A549 (cell line): ENCODE measurements at regions not wholly inside any gene's neighbourhood (a gene's known extent, or its start where the extent isn't known, plus 50 kb on each side); places are given as distances from the start of the nearest gene placed in this dataset.

Experiments
- ATAC-seq, 2 experiments: fragments of 200-7000 bp in 1 of 2; fragments of >200 bp in 1 of 2; cut with Nextera tagmentation in 1 of 2; cut with Tn5 transposase in 1 of 2; 3 replicates each; pipeline versions ENCODE4 v1.8.0 to v1.9.1; 2018 to 2020; ENCODE audit warnings: mild to moderate bottlenecking in 1 of 2, moderate library complexity in 1 of 2
- CTCF ChIA-PET: fragments of 300-600 bp; sonication (Branson Sonifier 250); formaldehyde crosslinking; extraction: SDS; loops from one replicate; lab custom pipeline; 2021; ENCODE audit warnings: antibody characterized with exemption, inconsistent platforms; lab: Yijun Ruan, JAX
- POLR2A ChIA-PET: fragments of 350-600 bp; formaldehyde crosslinking; extraction: SDS; loops from one replicate; lab custom pipeline; 2021; ENCODE audit warnings: antibody characterized with exemption, inconsistent platforms; lab: Yijun Ruan, JAX
- DNase-seq, 2 experiments: peaks; one replicate each; pipeline versions ENCODE4 v3.0.0 to v3.0.0-alpha.2; 2011 to 2016; ENCODE audit warnings: low read depth in 1 of 2, low spot score in 1 of 2
- FAIRE-seq: peaks from 2 replicates; lab custom pipeline; 2011; peaks lifted over from hg19 to GRCh38; lab: Jason Lieb, UNC
- H3K27ac ChIP-seq, 2 experiments: fragments of >200 bp; sonication (Bioruptor Twin); formaldehyde crosslinking; 3 replicates each; pipeline ENCODE4 v1.5.1; 2016 to 2017
- H3K4me1 ChIP-seq: fragments of >200 bp; sonication (Bioruptor Twin); formaldehyde crosslinking; 3 replicates; pipeline ENCODE4 v1.6.1; 2016
- H3K4me2 ChIP-seq: fragments of >200 bp; sonication (Bioruptor Twin); formaldehyde crosslinking; 3 replicates; pipeline ENCODE4 v1.6.1; 2016
- H3K4me3 ChIP-seq: fragments of >200 bp; sonication (Bioruptor Twin); formaldehyde crosslinking; 3 replicates; pipeline ENCODE4 v1.5.1; 2016
- H3K9me3 ChIP-seq: fragments of >200 bp; sonication (Bioruptor Twin); formaldehyde crosslinking; 3 replicates; pipeline ENCODE4 v1.6.1; 2016
- BHLHE40 ChIP-seq: IDR thresholded peaks from 2 replicates; pipeline ENCODE4 v1.6.1; 2012; ENCODE audit warnings: low read depth, low read length, inconsistent platforms
- CBX2 ChIP-seq: fragments of 200-600 bp; sonication (generic); IDR thresholded peaks from 2 replicates; pipeline ENCODE4 v1.6.1; 2016; ENCODE audit warnings: low read depth, mild to moderate bottlenecking, borderline replicate concordance
- CBX8 ChIP-seq: fragments of 200-600 bp; sonication (generic); IDR thresholded peaks from 2 replicates; pipeline ENCODE4 v1.6.1; 2016
- CHD2 ChIP-seq: fragments of 150-350 bp; IDR thresholded peaks from 2 replicates; pipeline ENCODE4 v1.6.1; 2014; ENCODE audit warnings: low read length; ENCODE audit not compliant: partially characterized antibody
- CHD4 ChIP-seq: fragments of 200-600 bp; sonication (generic); IDR thresholded peaks from 2 replicates; pipeline ENCODE4 v1.6.1; 2016; ENCODE audit warnings: antibody characterized with exemption, mild to moderate bottlenecking, borderline replicate concordance
- EHMT2 ChIP-seq: fragments of 200-600 bp; sonication (generic); IDR thresholded peaks from 2 replicates; pipeline ENCODE4 v1.6.1; 2016; ENCODE audit warnings: antibody characterized with exemption, low read depth, mild to moderate bottlenecking, moderate library complexity
- EP300 ChIP-seq, 2 experiments: fragments of >200 bp; sonication (Bioruptor Twin); formaldehyde crosslinking; IDR thresholded peaks; 2 replicates in 1 of 2; 3 replicates in 1 of 2; pipeline ENCODE4 v1.6.1; 2016 to 2017
- FOSB ChIP-seq: fragments of 250-450 bp; sonication (Bioruptor Pico); IDR thresholded peaks from 2 replicates; pipeline ENCODE4 v1.5.0; 2020; ENCODE audit warnings: mild to moderate bottlenecking, moderate library complexity
- FOXS1 ChIP-seq: fragments of 250-450 bp; sonication (Bioruptor Pico); IDR thresholded peaks from 2 replicates; pipeline ENCODE4 v1.5.0; 2020; ENCODE audit warnings: mild to moderate bottlenecking, moderate library complexity
- GATA3 ChIP-seq: IDR thresholded peaks from 2 replicates; pipeline ENCODE4 v1.6.1; 2012; ENCODE audit warnings: borderline replicate concordance
- HDAC2 ChIP-seq: fragments of 200-600 bp; sonication (generic); IDR thresholded peaks from 2 replicates; pipeline ENCODE4 v1.6.1; 2016
- HMGXB4 ChIP-seq: fragments of 250-450 bp; sonication (Bioruptor Pico); IDR thresholded peaks from 2 replicates; pipeline ENCODE4 v1.5.0; 2021; ENCODE audit warnings: mild to moderate bottlenecking, moderate library complexity, borderline replicate concordance
- HOXA7 ChIP-seq: fragments of 250-450 bp; sonication (Bioruptor Pico); IDR thresholded peaks from 2 replicates; pipeline ENCODE4 v1.5.0; 2020; ENCODE audit warnings: mild to moderate bottlenecking, moderate library complexity
- HOXB13 ChIP-seq: fragments of 250-450 bp; sonication (Bioruptor Pico); IDR thresholded peaks from 2 replicates; pipeline ENCODE4 v1.5.0; 2020; ENCODE audit warnings: low read depth, mild to moderate bottlenecking, moderate library complexity
- JUN ChIP-seq, 2 experiments: fragments of >200 bp; sonication (Bioruptor Twin); formaldehyde crosslinking; IDR thresholded peaks; 2 replicates in 1 of 2; 3 replicates in 1 of 2; pipeline ENCODE4 v1.6.1; 2016 to 2017
- JUNB ChIP-seq: fragments of >200 bp; sonication (Bioruptor Twin); formaldehyde crosslinking; IDR thresholded peaks from 2 replicates; pipeline ENCODE4 v1.6.1; 2016
- KDM1A ChIP-seq: fragments of 200-600 bp; sonication (generic); IDR thresholded peaks from 2 replicates; pipeline ENCODE4 v1.6.1; 2016; ENCODE audit warnings: low read depth, mild to moderate bottlenecking
- KDM5A ChIP-seq: fragments of 200-600 bp; sonication (generic); IDR thresholded peaks from 2 replicates; pipeline ENCODE4 v1.6.1; 2016; ENCODE audit warnings: antibody characterized with exemption, mild to moderate bottlenecking
- MAZ ChIP-seq: fragments of 150-350 bp; IDR thresholded peaks from 2 replicates; pipeline ENCODE4 v1.6.1; 2014; ENCODE audit warnings: antibody characterized with exemption, low read depth, low read length, borderline replicate concordance
- MYC ChIP-seq: IDR thresholded peaks from 2 replicates; pipeline ENCODE4 v1.6.1; 2012; ENCODE audit warnings: mild to moderate bottlenecking, inconsistent platforms, low read length, improper control_type of control experiment, borderline replicate concordance
- NFE2L2 ChIP-seq: fragments of 150-350 bp; conservative IDR thresholded peaks from 2 replicates; pipeline ENCODE4 v1.6.1; 2014; ENCODE audit warnings: low read length
- NPAS2 ChIP-seq: fragments of 250-450 bp; sonication (Bioruptor Pico); IDR thresholded peaks from 2 replicates; pipeline ENCODE4 v1.8.0; 2022; ENCODE audit warnings: mild to moderate bottlenecking, moderate library complexity, borderline replicate concordance
- NR3C1 ChIP-seq: fragments of >200 bp; sonication (Bioruptor Twin); formaldehyde crosslinking; IDR thresholded peaks from 3 replicates; pipeline ENCODE4 v1.6.1; 2017
- PHF8 ChIP-seq: fragments of 200-600 bp; sonication (generic); IDR thresholded peaks from 2 replicates; pipeline ENCODE4 v1.6.1; 2016; ENCODE audit warnings: low read depth, mild to moderate bottlenecking, antibody characterized with exemption, moderate library complexity, borderline replicate concordance
- POLR2A ChIP-seq: IDR thresholded peaks from 2 replicates; pipeline ENCODE4 v1.6.1; 2012; ENCODE audit warnings: mild to moderate bottlenecking, low read length
- RAD21 ChIP-seq, 2 experiments: fragments of >200 bp in 1 of 2; sonication (Bioruptor Twin) in 1 of 2; formaldehyde crosslinking in 1 of 2; IDR thresholded peaks in 1 of 2; conservative IDR thresholded peaks in 1 of 2; 2 replicates in 1 of 2; 3 replicates in 1 of 2; pipeline ENCODE4 v1.6.1; 2012 to 2018; ENCODE audit warnings: inconsistent platforms in 1 of 2
- RARB ChIP-seq: fragments of 250-450 bp; sonication (Bioruptor Pico); IDR thresholded peaks from 2 replicates; pipeline ENCODE4 v1.8.0; 2021; ENCODE audit warnings: mild to moderate bottlenecking, moderate library complexity
- RCOR1 ChIP-seq: fragments of 150-350 bp; IDR thresholded peaks from 2 replicates; pipeline ENCODE4 v1.6.1; 2014; ENCODE audit warnings: antibody characterized with exemption, low read length, low read depth
- RFX5 ChIP-seq: fragments of 450-650 bp; IDR thresholded peaks from 2 replicates; pipeline ENCODE4 v1.7.1; 2014; ENCODE audit warnings: antibody characterized with exemption, mild to moderate bottlenecking, moderate library complexity
- SMC3 ChIP-seq: fragments of >200 bp; sonication (Bioruptor Twin); formaldehyde crosslinking; IDR thresholded peaks from 3 replicates; pipeline ENCODE4 v1.6.1; 2018; ENCODE audit warnings: inconsistent platforms
- SREBF2 ChIP-seq: fragments of 450-650 bp; IDR thresholded peaks from 2 replicates; pipeline ENCODE4 v1.6.1; 2014; ENCODE audit warnings: mild to moderate bottlenecking, moderate library complexity
- TFCP2L1 ChIP-seq: fragments of 250-450 bp; sonication (Bioruptor Pico); IDR thresholded peaks from 2 replicates; pipeline ENCODE4 v1.5.0; 2021; ENCODE audit warnings: mild to moderate bottlenecking
- ZSCAN20 ChIP-seq: fragments of 250-450 bp; sonication (Bioruptor Pico); IDR thresholded peaks from 2 replicates; pipeline ENCODE4 v1.8.0; 2022; ENCODE audit warnings: mild to moderate bottlenecking, moderate library complexity
- WGBS: methylation state at CpG from one replicate; pipeline ENCODE4 v1.1.6; 2017; ENCODE audit errors: missing lambda C conversion rate; 5-methylcytosine and 5-hydroxymethylcytosine counted together
- TF ChIP-seq, protein P1 (sequence below): IDR thresholded peaks from 2 replicates; pipeline ENCODE4 v1.6.1; 2012
- TF ChIP-seq, protein P2 (sequence below): IDR thresholded peaks from 2 replicates; pipeline ENCODE4 v1.6.1; 2012; ENCODE audit warnings: low read depth, borderline replicate concordance
- TF ChIP-seq, protein P3 (sequence below): IDR thresholded peaks from 2 replicates; pipeline ENCODE4 v1.6.1; 2012

DNA sequence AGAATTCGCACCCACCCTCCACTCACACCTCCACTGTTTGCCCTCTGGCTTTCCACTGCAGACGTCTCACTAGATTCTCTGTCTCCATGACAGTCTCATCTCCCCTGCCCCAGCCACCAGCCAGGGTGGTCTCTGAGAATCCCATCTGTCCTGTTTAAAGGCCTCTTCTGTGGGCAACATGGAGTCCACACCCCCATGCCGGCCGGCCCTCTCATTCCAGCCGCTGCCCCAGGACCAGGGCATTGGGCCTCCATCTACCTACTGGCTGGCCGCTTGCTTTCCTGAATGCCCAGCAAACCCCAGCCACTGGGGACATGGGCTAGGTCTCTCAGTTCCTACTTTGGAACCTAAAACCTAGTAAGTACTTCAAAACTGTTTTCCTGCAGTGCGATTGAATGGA lies 65.6 kb upstream of the RUFY1 start:
- Histone ChIP-seq H3K4me3 (no peak overlapping the region), H3K27ac (no peak overlapping the region), H3K9me3 (peaks cover 10% of the 10 kb centered on the region; the same call in 2 of the 3 replicates), H3K4me1 (no peaks in the 10 kb centered on the region), H3K4me2 (no peak overlapping the region)
- no peak for DNase-seq
- no peak for ATAC-seq
- 65% methylated on average over 4 of the region's 7 CpGs for WGBS
- ChIA-PET POLR2A (no interaction called here), CTCF (no interaction called here)
- TF ChIP-seq EP300 (IDR thresholded peaks at IDR 0.05): no peak
- TF ChIP-seq CHD4: no peak
- no peak for TF ChIP-seq BHLHE40
- no peak for TF ChIP-seq CHD2
- no peak for TF ChIP-seq FOXS1 (CRISPR knock-in tag)
- no peak for TF ChIP-seq HDAC2
- TF ChIP-seq HOXA7 (CRISPR knock-in tag): no peak
- TF ChIP-seq RCOR1: no peak
- no peak for TF ChIP-seq NPAS2 (CRISPR knock-in tag)
- TF ChIP-seq NFE2L2: no peak
- no peak for FAIRE-seq

GRCh38 chr5:179484201-179484600 lies 66.2 kb upstream of the RUFY1 start:
- DNase-seq (no peak), ATAC-seq (no peak), FAIRE-seq (no peak)
- no peak overlapping the region for H3K4me2 ChIP-seq
- H3K4me3 ChIP-seq: no peak overlapping the region
- H3K9me3 ChIP-seq: peaks cover 10% of the 10 kb centered on the region; the same call in 2 of the 3 replicates
- no peaks in the 10 kb centered on the region for H3K4me1 ChIP-seq
- H3K27ac ChIP-seq: no peak overlapping the region
- CTCF ChIA-PET: interaction anchor here (1.2 kb wide), 1 partner anchor 9 kb away, joined by 4 read pairs; no protein-coding TSS in a partner anchor
- 64% methylated on average over 6 of the region's 6 CpGs for WGBS
- TF ChIP-seq RAD21 (conservative IDR thresholded peaks at IDR 0.05 in 1 of 2, IDR thresholded peaks at IDR 0.05 in 1 of 2) (no peak), NFE2L2 (no peak), KDM1A (no peak), EHMT2 (no peak), POLR2A (no peak), PHF8 (no peak), CBX2 (no peak), NR3C1 (no peak), CBX8 (no peak), KDM5A (no peak), GATA3 (no peak), ZSCAN20 (CRISPR knock-in tag) (no peak), HMGXB4 (CRISPR knock-in tag) (no peak), MAZ (no peak), SREBF2 (no peak)
- TF ChIP-seq, protein P1, sequence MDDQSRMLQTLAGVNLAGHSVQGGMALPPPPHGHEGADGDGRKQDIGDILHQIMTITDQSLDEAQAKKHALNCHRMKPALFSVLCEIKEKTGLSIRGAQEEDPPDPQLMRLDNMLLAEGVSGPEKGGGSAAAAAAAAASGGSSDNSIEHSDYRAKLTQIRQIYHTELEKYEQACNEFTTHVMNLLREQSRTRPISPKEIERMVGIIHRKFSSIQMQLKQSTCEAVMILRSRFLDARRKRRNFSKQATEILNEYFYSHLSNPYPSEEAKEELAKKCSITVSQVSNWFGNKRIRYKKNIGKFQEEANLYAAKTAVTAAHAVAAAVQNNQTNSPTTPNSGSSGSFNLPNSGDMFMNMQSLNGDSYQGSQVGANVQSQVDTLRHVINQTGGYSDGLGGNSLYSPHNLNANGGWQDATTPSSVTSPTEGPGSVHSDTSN: no peak
- POLR2A ChIA-PET: no interaction called here

DNA sequence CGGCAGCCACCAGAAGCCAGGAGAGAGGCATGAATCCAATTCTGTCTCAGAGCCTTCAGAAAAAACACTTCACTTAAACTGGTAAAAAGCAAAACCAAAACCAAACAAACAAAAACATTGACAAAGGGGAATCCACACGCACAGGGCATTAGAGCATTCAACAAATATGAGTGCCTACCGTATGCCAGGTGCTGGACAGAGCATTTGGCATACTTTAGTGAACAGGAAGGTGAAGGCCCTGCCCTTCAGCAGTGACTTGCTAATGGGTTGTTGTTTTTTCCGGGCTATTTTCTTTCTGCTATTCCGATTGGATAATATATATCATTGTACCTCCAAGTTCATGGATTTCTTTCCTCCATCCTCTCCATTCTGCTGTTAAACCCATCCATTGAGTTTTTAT lies 71.7 kb upstream of the RUFY1 start:
- ChIA-PET CTCF (no interaction called here), POLR2A (no interaction called here)
- Histone ChIP-seq H3K4me3 (no peak overlapping the region), H3K4me2 (no peak overlapping the region), H3K27ac (no peak overlapping the region), H3K4me1 (no peaks in the 10 kb centered on the region), H3K9me3 (peaks cover 10% of the 10 kb centered on the region; the same call in 2 of the 3 replicates)
- DNase-seq (no peak), FAIRE-seq (no peak), ATAC-seq (no peak)
- WGBS: 37% methylated on average over 5 of the region's 5 CpGs
- TF ChIP-seq NPAS2 (CRISPR knock-in tag): no peak
- TF ChIP-seq SMC3: no peak
- no peak for TF ChIP-seq CBX2
- TF ChIP-seq RARB (CRISPR knock-in tag): no peak
- TF ChIP-seq KDM1A: no peak
- TF ChIP-seq POLR2A: no peak
- no peak for TF ChIP-seq HOXB13 (CRISPR knock-in tag)
- TF ChIP-seq CBX8: no peak
- no peak for TF ChIP-seq JUN (IDR thresholded peaks at IDR 0.05)
- no peak for TF ChIP-seq TFCP2L1 (CRISPR knock-in tag)
- no peak for TF ChIP-seq RFX5
- no peak for TF ChIP-seq NR3C1
- TF ChIP-seq JUNB: no peak
- TF ChIP-seq, protein P2, sequence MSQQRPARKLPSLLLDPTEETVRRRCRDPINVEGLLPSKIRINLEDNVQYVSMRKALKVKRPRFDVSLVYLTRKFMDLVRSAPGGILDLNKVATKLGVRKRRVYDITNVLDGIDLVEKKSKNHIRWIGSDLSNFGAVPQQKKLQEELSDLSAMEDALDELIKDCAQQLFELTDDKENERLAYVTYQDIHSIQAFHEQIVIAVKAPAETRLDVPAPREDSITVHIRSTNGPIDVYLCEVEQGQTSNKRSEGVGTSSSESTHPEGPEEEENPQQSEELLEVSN: no peak
- TF ChIP-seq, protein P3, sequence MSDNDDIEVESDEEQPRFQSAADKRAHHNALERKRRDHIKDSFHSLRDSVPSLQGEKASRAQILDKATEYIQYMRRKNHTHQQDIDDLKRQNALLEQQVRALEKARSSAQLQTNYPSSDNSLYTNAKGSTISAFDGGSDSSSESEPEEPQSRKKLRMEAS: no peak
- TF ChIP-seq FOSB (CRISPR knock-in tag): no peak
- TF ChIP-seq MYC: no peak
